GM12873 (cell line): ENCODE measurements at regions not wholly inside any gene's neighbourhood (a gene's known extent, or its start where the extent isn't known, plus 50 kb on each side); places are given as distances from the start of the nearest gene placed in this dataset.

ENCODE experiments used
- CTCF ChIP-seq: IDR thresholded peaks from 2 replicates; pipeline ENCODE4 v1.5.1; 2012; ENCODE audit warnings: low read depth, mild to moderate bottlenecking, moderate library complexity, low read length, control low read depth; ENCODE audit not compliant: insufficient read depth; ENCODE audit errors: missing control alignments

GRCh38 chr2:56456791-56457190 is 273.0 kb downstream of the CCDC85A start:
- TF ChIP-seq CTCF, result no peak

GRCh38 chr2:56460508-56460907 is 276.7 kb downstream of the CCDC85A start:
- TF ChIP-seq CTCF, result no peak

- no peak for TF ChIP-seq CTCF
Measured at GRCh38 chr2:56464066-56464465, 280.3 kb downstream of the CCDC85A start.

- no peak for TF ChIP-seq CTCF
Measured at GRCh38 chr2:56464613-56465012, 280.8 kb downstream of the CCDC85A start.

GRCh38 chr2:56465491-56465890 is 281.7 kb downstream of the CCDC85A start:
- TF ChIP-seq CTCF, result no peak

GRCh38 chr2:56473524-56473923 is 289.7 kb downstream of the CCDC85A start:
- no peak for TF ChIP-seq CTCF

GRCh38 chr2:56474412-56475158 is 290.8 kb downstream of the CCDC85A start:
- no peak for TF ChIP-seq CTCF
